ENCODE measurements at regions not wholly inside any gene's neighbourhood (a gene's known extent, or its start where the extent isn't known, plus 50 kb on each side); places are given as distances from the start of the nearest gene placed in this dataset.

DNA sequence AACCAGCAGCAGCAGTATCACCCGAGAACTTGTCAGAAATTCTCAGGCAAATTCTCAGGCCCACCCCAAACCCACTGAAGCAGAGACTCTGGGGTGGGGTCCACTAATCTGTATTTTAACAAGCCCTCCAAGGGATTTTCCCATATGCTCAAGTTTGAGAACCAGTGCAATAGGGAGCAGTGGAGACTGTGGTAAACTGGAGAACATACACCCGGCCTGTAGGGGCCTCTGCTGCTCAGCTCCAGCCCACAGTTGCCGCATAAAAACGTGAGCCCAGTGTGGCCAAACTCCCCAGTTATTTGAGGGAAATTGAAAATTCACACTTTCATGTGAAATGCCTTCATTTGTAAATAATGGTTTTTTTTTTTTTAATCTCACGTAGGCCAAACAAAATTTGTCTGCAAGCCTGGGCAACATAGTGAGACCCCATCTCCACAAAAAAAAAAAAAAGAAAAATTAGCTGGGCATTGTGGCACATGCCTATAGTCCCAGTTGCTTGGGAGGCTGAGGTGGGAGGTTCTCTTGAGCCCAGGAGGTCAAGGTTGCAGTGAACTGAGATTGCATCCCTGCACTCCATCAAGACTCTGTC is 97.6 kb upstream of the ZMIZ1 start:
- no peak for DNase-seq
- Histone ChIP-seq H3K4me3 (ENCODE audit: low read depth, low read length) (no peak overlapping the region), H3K27me3 (no peaks in the 10 kb centered on the region), H3K36me3 (no peaks in the 10 kb centered on the region), H3K4me1 (peaks cover 23% of the 10 kb centered on the region), H3K9me3 (no peaks in the 10 kb centered on the region)
- TF ChIP-seq, protein P1, sequence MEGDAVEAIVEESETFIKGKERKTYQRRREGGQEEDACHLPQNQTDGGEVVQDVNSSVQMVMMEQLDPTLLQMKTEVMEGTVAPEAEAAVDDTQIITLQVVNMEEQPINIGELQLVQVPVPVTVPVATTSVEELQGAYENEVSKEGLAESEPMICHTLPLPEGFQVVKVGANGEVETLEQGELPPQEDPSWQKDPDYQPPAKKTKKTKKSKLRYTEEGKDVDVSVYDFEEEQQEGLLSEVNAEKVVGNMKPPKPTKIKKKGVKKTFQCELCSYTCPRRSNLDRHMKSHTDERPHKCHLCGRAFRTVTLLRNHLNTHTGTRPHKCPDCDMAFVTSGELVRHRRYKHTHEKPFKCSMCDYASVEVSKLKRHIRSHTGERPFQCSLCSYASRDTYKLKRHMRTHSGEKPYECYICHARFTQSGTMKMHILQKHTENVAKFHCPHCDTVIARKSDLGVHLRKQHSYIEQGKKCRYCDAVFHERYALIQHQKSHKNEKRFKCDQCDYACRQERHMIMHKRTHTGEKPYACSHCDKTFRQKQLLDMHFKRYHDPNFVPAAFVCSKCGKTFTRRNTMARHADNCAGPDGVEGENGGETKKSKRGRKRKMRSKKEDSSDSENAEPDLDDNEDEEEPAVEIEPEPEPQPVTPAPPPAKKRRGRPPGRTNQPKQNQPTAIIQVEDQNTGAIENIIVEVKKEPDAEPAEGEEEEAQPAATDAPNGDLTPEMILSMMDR (IDR thresholded peaks at IDR 0.05; ENCODE audit: low read depth, low read length) = no peak

DNA sequence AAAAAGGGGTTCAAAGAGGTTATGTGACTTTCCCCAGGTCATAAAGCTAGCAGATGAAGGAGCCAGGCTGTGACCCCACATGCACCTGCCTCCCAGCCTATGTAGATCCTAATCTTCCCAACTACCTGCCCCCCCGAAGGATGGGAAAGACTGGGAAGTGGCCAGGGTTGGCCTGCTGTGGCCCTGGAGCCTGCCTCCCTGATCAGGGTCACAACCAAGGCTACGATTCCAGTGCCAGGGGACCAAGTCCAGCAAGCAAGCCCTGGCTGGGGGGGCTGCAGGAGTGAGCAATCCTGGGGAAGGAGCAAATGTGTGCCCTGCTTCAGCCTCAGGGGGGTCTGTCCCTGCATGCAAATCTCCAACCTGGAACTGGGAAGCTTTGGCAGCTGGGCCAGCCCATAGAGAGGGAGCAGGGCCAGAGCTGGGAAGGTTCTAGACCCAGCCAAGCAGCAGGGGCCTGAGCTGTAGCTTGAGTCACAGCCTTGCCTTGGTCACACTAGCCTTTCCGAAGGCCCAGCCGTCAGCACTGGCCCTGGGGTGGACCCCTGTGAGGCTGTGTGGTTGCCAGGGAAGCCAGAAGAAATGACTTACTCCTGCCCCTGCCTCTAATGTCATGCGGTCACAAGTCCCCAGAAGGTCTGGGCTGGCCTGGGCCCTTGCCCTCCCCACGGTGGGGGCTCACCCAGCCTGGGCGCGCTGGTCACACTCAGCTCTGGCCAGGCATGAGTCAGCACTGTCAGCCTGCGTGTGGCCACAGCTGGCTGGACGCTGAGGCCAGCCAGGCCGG is 96.4 kb upstream of the ZMIZ1 start:
- no peak for DNase-seq
- Histone ChIP-seq H3K4me1 (peaks cover 23% of the 10 kb centered on the region), H3K36me3 (no peaks in the 10 kb centered on the region), H3K4me3 (ENCODE audit: low read depth, low read length) (peak overlapping the region; percentile 51), H3K27me3 (no peaks in the 10 kb centered on the region), H3K9me3 (no peaks in the 10 kb centered on the region)
- TF ChIP-seq, protein P1 (IDR thresholded peaks at IDR 0.05; ENCODE audit: low read depth, low read length) = no peak

DNA sequence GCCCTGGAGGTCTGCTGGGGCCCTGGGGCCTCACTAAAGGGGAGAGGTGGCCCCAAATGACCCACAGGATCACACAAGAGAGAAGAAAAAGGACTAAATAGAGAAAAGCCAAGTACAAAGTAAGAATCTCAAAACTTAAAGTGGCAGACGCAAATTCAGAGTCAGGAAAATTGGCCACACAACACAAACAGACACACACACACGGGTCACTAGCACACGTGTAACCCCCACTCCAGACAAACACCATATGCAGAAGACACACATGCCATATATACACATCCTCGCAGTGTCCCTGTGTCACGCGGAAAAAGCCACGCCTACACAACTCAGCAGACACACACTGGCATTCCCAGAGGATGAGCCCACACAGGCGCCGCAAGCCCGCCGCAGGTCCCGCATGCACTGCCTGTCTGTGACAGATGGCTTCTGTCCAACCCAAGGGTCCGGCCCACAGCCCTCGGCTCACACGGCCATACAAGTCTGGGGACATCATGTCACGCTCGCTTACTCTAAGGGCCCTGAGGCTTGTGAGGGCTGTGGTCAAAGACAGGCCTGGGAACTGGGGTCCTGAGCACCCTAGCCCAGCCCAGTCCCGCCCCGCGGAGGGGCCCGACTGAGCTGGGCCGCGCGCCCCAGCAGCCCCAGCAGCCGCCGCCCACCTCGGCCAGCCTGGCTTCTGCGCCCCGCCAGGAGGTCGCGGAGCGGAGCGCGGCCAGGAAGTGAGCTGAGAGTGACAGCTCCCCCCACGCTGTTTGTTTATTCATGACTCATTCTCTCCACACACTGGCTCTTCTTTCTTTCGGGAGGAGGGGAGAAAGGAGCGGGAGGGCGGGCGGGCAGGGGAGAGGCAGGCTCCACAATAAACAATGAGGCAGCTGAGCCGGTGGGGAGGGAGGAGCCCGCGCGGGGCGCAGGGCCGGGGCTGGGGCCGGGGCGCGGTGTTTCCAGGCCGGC is 95.5 kb upstream of the ZMIZ1 start:
- no peaks in the 10 kb centered on the region for H3K9me3 ChIP-seq
- H3K36me3 ChIP-seq = no peaks in the 10 kb centered on the region
- H3K4me1 ChIP-seq = peaks cover 23% of the 10 kb centered on the region
- peak overlapping the region; percentile 51 for H3K4me3 ChIP-seq (ENCODE audit: low read depth, low read length)
- H3K27me3 ChIP-seq = no peaks in the 10 kb centered on the region
- DNase-seq = peak; percentile 89
- TF ChIP-seq, protein P1 (IDR thresholded peaks at IDR 0.05; ENCODE audit: low read depth, low read length) = no peak

DNA sequence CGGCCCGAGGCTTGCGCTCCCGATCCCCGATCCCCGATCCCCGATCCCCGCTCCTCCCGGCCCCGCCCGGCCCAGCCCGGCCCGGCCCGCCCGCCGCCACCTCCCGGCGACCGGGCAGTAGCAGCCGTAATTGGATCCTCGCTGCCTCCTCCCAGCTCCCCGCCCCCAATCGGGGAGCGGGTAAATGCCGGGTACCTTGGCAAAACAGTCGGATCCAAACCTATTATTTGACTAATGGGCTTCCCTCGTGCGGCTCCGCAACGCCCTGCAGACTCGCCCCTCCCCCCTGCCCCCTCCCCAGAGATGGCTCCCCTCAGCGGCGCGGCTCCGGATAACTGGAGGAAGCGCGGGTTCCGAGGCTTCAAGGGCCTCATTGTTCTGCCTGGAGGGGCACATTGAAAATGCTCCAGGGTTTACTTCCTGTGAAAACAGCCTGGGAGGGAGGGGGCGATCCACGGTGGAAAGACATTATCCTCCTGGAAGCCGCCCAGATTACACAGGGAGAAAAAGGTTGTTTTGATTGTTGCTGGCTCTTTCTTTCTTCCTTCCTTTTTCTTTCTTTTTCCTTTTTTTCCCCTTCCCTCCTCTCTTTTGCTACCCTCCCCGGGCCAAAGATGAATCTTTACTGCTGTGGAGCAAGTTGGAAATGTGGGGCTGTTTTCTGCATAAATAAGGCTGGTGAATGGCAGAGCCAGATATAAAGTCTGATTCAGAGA is 94.7 kb upstream of the ZMIZ1 start:
- no peaks in the 10 kb centered on the region for H3K27me3 ChIP-seq
- H3K4me1 ChIP-seq = peaks cover 23% of the 10 kb centered on the region
- peak; percentile 83 for DNase-seq
- TF ChIP-seq, protein P1 (IDR thresholded peaks at IDR 0.05; ENCODE audit: low read depth, low read length) = no peak
- no peaks in the 10 kb centered on the region for H3K36me3 ChIP-seq
- H3K4me3 ChIP-seq (ENCODE audit: low read depth, low read length) = peak overlapping the region; percentile 53
- no peaks in the 10 kb centered on the region for H3K9me3 ChIP-seq

DNA sequence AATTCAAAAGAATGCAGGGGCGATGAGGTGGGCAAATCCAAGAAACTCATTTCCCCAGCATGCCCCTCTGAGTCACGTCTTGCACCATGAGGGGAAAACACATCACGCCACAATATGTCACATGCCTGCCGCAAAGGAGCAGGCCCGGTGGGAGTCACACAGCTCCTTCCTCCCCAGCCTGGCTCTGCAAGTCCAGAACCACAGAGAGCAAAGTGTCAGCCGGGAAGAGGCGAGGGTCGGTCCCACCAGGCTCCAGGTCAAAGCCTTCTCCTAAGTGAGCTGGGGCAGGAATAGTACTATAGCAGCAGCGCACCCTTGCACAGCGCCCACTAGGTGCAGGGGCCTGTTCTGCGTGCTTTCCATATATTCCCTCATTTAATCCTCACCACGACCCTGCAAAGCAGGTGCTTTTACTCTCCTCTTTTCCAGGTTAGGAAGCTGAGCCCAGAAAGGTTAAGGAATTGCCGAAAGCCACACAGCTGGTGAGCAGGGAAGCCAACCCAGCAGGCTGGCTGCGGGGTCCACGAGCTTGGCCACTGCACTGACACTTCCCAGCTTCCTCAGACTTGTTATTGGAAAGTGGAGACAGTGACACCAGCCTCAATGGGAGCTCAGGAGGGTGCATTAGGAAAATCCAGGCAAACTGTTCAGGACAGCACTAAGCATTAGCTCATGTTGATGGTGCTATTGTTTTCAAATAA is 94.0 kb upstream of the ZMIZ1 start:
- TF ChIP-seq, protein P1 (IDR thresholded peaks at IDR 0.05; ENCODE audit: low read depth, low read length) = peak; percentile 84
- peak; percentile 70 for DNase-seq
- Histone ChIP-seq H3K4me3 (ENCODE audit: low read depth, low read length) (peak overlapping the region; percentile 53), H3K27me3 (no peaks in the 10 kb centered on the region), H3K4me1 (peaks cover 23% of the 10 kb centered on the region), H3K9me3 (no peaks in the 10 kb centered on the region), H3K36me3 (no peaks in the 10 kb centered on the region)
